Loucy (cell line): ENCODE measurements at regions not wholly inside any gene's neighbourhood (a gene's known extent, or its start where the extent isn't known, plus 50 kb on each side); places are given as distances from the start of the nearest gene placed in this dataset.

ENCODE experiments used
- H2AFZ ChIP-seq: fragments of 200-600 bp; sonication (generic); 2 replicates; pipeline ENCODE4 v1.6.0; 2016; ENCODE audit warnings: antibody characterized with exemption, mild to moderate bottlenecking, low read length, moderate library complexity
- H3F3A ChIP-seq: fragments of 200-600 bp; 2 replicates; pipeline ENCODE4 v1.6.0; 2016; ENCODE audit warnings: antibody characterized with exemption, low read depth, mild to moderate bottlenecking
- H3K27me3 ChIP-seq: fragments of 200-600 bp; sonication (generic); 2 replicates; pipeline ENCODE4 v1.6.1; 2014; ENCODE audit warnings: low read length, mild to moderate bottlenecking; ENCODE audit not compliant: insufficient read depth, poor library complexity, severe bottlenecking
- H3K36me3 ChIP-seq: fragments of 200-600 bp; sonication (generic); 2 replicates; pipeline ENCODE4 v1.6.1; 2016; ENCODE audit warnings: low read length; ENCODE audit not compliant: insufficient read depth
- H3K4me1 ChIP-seq: fragments of 200-600 bp; sonication (generic); 2 replicates; pipeline ENCODE4 v1.5.1; 2014; ENCODE audit warnings: low read length, mild to moderate bottlenecking; ENCODE audit not compliant: insufficient read depth, poor library complexity, severe bottlenecking
- H3K4me2 ChIP-seq: fragments of 200-600 bp; sonication (generic); 2 replicates; pipeline ENCODE4 v1.6.0; 2014; ENCODE audit warnings: antibody characterized with exemption, low read length, low read depth, mild to moderate bottlenecking; ENCODE audit not compliant: poor library complexity, severe bottlenecking
- H3K4me3 ChIP-seq: fragments of 200-600 bp; sonication (generic); 2 replicates; pipeline ENCODE4 v1.5.1; 2014; ENCODE audit warnings: low read length, mild to moderate bottlenecking, mixed read lengths; ENCODE audit not compliant: poor library complexity, severe bottlenecking
- H3K79me2 ChIP-seq: fragments of 200-600 bp; sonication (generic); 2 replicates; pipeline ENCODE4 v1.6.1; 2014; ENCODE audit warnings: low read length; ENCODE audit not compliant: insufficient read depth
- H3K9ac ChIP-seq: fragments of 200-600 bp; sonication (generic); 2 replicates; pipeline ENCODE4 v1.6.0; 2014; ENCODE audit warnings: mild to moderate bottlenecking, low read depth, low read length, moderate library complexity; ENCODE audit not compliant: poor library complexity, severe bottlenecking
- H3K9me2 ChIP-seq: fragments of 200-600 bp; sonication (generic); replicated peaks from 2 replicates; pipeline ENCODE4 v1.6.1; 2016; ENCODE audit warnings: low read depth, low read length, mixed read lengths
- H3K9me3 ChIP-seq: fragments of 200-600 bp; sonication (generic); 2 replicates; pipeline ENCODE4 v1.6.1; 2014; ENCODE audit warnings: mild to moderate bottlenecking, antibody characterized with exemption, low read length, low read depth; ENCODE audit not compliant: insufficient read depth
- H4K20me1 ChIP-seq: fragments of 200-600 bp; sonication (generic); 2 replicates; pipeline ENCODE4 v1.6.0; 2014; ENCODE audit warnings: antibody characterized with exemption, low read length, mild to moderate bottlenecking; ENCODE audit not compliant: insufficient read depth, poor library complexity, severe bottlenecking
- CTCF ChIP-seq: fragments of 200-600 bp; sonication (generic); conservative IDR thresholded peaks from 2 replicates; pipeline ENCODE4 v1.5.1; 2014; ENCODE audit warnings: mild to moderate bottlenecking, antibody characterized with exemption, low read length
- EZH2phosphoT487 ChIP-seq: fragments of 200-600 bp; IDR thresholded peaks from 2 replicates; pipeline ENCODE4 v1.6.1; 2018; ENCODE audit warnings: antibody characterized with exemption, mild to moderate bottlenecking, moderate library complexity, borderline replicate concordance

DNA sequence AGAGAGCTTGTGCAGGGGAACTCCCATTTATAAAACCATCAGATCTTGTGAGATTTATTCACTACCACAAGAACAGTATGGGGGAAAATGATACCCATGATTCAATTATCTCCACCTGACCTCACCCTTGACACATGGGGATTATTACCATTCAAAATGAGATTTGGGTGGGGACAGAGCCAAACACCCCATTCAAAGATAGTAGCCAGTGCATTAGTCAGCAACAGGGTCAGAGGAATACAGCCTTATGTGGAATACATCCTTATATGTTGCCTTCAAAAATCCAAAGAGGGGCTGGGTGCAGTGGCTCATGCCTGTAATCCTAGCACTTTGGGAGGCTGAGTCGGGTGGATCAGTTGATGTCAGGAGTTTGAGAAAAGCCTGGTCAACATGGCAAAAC, 563.2 kb downstream of the CCDC171 start:
- Histone ChIP-seq H3K4me2 (no peak overlapping the region), H3K9ac (no peak overlapping the region), H3K27me3 (no peaks in the 10 kb centered on the region), H3K79me2 (no peaks in the 10 kb centered on the region), H3K4me1 (no peaks in the 10 kb centered on the region), H4K20me1 (no peaks in the 10 kb centered on the region), H3K4me3 (no peak overlapping the region), H3K9me2 (no peaks in the 10 kb centered on the region), H3F3A (no peaks in the 10 kb centered on the region), H3K36me3 (no peaks in the 10 kb centered on the region), H2AFZ (no peak overlapping the region), H3K9me3 (no peaks in the 10 kb centered on the region)
- no peak for TF ChIP-seq CTCF
- no peak for TF ChIP-seq EZH2phosphoT487

DNA sequence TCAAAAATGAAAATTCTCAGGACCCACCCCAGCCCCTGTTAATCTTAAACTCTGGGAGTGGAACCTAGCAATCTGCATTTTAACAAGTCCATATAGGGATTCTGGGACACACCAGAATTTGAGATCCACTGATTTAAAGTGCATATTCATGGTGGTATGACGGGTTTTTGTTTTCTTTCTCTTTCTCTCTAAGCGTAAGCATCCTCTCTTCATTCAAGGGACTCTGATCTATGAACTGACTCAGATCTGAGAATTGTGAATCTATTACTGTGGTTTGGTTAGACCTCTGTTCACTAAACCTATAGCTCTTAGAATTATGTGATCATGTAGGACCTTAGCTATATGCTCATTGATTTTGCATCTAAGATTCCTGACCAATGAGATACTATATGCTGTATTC, 565.2 kb downstream of the CCDC171 start:
- Histone ChIP-seq H3F3A (no peaks in the 10 kb centered on the region), H3K36me3 (no peaks in the 10 kb centered on the region), H3K9ac (no peak overlapping the region), H3K4me1 (no peaks in the 10 kb centered on the region), H3K27me3 (no peaks in the 10 kb centered on the region), H2AFZ (no peak overlapping the region), H3K79me2 (no peaks in the 10 kb centered on the region), H3K4me2 (no peak overlapping the region), H3K9me3 (no peaks in the 10 kb centered on the region), H3K9me2 (no peaks in the 10 kb centered on the region), H4K20me1 (no peaks in the 10 kb centered on the region), H3K4me3 (no peak overlapping the region)
- TF ChIP-seq EZH2phosphoT487 (no peak), CTCF (no peak)

DNA sequence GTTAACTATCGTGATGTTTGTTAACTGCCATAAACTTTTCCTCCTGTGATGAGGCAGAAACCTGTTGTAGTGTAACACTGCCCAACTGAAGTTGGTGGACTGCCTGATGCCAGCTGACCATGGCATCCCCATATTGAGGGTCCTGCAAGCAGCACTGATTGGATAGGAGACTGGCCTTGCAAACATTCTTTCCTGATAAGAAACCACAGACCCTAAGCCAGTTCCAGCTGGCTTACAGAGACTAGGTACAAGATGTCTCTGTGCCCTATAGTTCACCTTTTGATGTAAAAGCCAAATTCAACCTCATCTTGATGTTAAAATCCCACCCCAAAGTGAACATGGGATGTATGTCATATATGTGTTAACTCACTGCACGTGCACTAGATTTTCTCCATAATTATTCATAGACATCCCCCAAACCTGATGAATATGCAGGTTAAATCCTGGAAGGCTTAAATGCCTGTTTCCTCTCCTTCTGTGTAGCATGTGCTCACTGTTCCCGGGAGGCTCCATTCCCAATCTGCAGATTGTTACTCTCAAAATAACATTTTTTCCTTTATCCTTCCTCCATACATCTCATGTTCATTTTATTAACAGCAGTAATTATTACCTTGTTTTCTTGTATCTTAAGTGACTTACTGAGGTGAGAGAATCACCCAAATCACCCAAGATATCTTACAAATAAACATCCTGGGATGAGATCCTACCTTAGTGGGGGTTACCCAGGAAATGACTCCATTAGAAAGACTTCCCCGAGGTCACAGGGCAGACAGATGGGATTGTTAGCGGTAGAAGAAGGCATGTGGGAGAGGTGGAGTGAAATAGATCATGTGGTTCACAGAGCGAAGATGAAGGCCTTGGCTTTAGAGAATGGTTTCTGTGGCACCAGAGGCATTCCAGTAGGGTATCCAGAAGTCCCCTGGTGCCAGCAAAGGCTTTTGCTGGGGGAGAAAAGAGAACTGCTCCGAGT, 566.7 kb downstream of the CCDC171 start:
- Histone ChIP-seq H3K79me2 (no peaks in the 10 kb centered on the region), H3K9me3 (no peaks in the 10 kb centered on the region), H3K9ac (no peak overlapping the region), H3K36me3 (no peaks in the 10 kb centered on the region), H3K9me2 (no peaks in the 10 kb centered on the region), H3K27me3 (no peaks in the 10 kb centered on the region), H3K4me1 (no peaks in the 10 kb centered on the region), H3K4me2 (no peak overlapping the region), H4K20me1 (no peaks in the 10 kb centered on the region), H3F3A (no peaks in the 10 kb centered on the region), H2AFZ (no peak overlapping the region), H3K4me3 (no peak overlapping the region)
- TF ChIP-seq EZH2phosphoT487 (no peak), CTCF (no peak)
